ENCODE measurements at regions not wholly inside any gene's neighbourhood (a gene's known extent, or its start where the extent isn't known, plus 50 kb on each side); places are given as distances from the start of the nearest gene placed in this dataset.

- TF ChIP-seq GATA2 (IDR thresholded peaks at IDR 0.05; ENCODE audit: low read depth, low read length) (no peak), GATA3 (IDR thresholded peaks at IDR 0.05; ENCODE audit: low read depth, low read length) (no peak)
Observed at GRCh38 chr10:53075469-53075868, 302.9 kb upstream of the MBL2 start.
